GM19452 (cell line): ENCODE measurements at regions not wholly inside any gene's neighbourhood (a gene's known extent, or its start where the extent isn't known, plus 50 kb on each side); places are given as distances from the start of the nearest gene placed in this dataset.

Source experiments
- ATAC-seq: cut with Tn5 transposase; IDR thresholded peaks from one replicate; pipeline ENCODE4 v1.9.1; 2021; ENCODE audit not compliant: unreplicated experiment

DNA sequence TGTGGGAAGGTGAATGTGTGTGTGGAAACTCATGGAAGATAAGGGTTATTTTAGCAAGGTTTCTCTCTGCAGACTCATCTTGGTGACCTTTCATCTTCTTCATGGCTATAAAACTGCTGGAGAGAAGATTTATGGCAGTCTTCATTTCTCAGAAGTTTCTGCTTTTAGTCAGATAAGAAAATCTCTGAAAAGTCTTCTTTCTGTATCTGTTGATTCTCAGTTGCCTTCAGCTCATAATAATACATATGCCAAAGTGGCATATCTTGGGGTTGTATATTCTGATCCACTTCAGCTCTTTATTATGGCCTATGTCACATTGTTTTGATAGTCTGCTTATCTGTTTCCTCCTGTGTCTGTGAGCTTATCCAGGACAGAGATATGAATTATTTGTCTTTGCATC lies 143.3 kb upstream of the TMTC4 start:
- no peak for ATAC-seq

DNA sequence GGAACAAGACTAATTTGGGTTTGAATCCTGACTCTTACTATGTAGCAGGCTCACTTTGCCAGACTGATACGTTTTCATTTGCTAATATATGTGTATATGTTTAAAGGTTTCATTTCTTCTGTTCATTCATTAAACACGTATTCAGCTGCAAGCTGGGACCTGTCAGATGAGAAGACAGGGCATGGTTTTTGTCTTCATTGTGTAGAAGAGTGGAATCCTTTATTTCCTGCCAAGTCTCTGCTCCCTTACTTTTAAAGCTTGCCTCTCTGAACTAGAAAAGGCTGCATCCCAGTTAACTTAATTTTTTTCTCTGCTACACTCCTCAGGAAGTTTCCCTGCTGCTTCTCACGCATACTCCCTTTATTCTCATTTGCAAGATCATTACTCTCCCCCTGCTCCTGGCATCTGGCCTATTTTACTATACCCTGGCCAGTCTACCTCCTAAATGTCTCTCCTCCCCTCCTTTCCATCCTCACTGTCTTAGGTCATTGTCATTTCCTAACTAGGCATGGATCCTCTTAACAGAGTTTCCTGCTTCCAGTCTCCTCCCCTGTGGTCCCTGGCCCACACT lies 141.0 kb upstream of the TMTC4 start:
- no peak for ATAC-seq

DNA sequence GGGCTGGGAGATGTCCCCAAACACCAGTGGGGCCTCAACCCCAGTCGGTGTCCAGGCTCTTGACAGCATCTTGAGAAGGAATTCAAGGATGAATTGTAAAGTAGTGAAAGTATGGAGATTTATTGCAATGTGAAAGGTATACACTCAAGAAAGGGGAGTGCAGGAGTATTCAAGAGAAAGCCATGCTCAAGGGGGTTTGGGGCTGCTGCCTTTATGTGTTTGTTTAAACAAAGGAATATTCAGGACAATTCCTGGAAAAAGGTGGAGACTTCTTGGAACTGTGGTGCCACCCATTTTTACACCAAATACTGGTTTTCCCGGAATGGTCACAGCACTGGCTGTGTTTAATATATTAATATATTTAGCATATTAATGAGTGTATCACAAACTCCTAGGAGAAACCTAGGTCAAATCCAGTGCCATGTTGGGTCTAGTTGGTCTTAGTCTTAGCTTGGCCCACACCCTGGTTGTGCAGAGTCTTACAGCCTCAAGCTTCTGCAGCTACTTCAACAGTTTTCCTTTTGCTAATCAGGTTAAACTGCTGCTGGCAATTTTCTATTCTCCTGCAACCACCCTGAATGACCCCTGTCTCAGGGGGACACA lies 138.5 kb upstream of the TMTC4 start:
- ATAC-seq = no peak

DNA sequence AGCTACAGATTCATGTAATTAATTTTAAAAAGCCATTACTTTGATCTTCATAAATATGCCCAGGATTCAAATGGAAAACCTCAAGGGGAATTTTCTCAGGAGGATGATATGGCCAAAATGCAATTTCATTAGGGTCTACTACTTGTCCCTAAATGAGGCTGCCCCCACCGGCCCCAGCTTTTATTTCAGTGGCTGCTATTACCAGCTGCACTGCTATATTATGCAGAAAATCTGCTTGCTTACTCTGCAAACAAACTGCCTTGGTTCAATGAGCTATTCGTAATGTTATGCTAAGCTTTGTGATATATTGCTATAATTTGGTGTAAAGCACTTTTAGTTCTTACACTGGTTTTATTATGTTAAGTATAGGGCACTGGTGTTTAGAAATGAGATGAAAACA lies 137.3 kb upstream of the TMTC4 start:
- ATAC-seq = no peak

DNA sequence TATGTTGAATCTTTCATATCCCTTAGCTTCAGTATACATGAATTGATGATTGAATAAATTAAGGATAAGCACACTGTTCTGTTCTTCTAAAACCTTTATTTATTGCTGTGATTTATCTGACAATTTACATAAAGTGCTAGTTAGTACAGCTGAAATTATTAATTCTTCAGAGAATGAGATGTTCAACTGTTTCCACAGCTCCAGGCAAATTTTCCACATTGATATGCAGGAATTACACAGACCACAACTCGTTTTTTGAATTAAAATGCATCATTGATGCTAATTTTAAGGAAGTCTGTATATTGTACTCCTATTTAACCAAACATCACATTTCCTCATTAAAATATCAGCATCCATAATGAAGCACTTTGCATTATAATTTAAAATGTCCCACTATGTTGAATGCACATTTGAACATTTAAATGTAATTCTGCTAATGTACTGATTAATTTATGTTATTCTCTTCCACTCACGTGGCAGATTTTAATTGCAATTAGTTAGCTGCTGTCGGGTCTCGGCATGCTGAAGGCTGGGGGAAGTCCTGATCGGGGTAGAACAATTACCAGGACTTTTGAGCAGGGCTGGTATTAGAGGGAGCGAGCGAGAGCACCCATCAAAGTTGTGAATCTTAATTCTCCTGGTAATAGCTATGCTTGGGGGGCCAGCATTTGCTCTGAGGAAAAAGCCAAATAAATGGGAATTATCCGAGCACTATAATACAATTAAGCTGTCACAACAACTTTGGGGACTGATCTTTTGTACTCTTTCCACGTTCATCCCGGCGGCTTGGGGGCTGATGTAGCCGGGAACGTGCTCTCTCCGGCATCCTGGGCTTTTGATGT lies 136.7 kb upstream of the TMTC4 start:
- no peak for ATAC-seq

DNA sequence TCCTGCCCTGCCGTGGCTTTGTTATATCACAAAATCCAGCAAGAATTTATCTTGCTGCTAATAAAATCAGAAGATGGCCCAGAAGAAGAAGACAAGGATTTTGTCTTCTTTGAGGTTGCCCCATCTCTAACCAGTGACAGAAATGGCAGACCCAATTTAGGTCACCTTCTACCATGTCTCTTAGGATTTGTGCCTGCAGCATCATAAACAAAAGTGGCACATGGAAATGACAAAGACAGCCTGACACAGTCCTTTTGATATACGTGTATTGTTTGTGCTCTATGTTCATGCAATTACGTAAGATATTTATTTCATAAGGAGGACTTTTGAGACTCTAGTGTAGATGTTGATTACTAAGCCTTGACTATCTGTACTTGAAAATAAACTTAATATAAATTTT lies 135.9 kb upstream of the TMTC4 start:
- ATAC-seq = no peak

DNA sequence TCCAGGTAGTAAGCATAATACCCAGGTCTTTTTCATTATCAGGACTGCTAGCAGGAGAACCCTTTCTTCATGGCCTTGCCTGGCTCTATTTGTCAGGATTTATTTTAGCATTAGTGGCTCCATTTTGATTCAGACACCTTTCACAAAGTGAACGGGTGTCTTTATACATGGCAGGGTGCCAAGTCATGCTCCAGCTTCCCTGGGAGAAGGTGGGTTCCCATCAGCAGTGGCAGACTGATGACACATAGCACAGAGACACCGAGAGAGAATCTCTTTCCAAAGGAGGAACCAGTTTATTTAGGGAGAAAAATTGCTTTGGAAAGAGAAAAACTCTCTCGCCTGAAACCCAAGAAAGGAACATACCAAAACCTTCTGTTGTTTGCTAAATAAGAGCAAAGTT lies 135.3 kb upstream of the TMTC4 start:
- ATAC-seq = no peak

DNA sequence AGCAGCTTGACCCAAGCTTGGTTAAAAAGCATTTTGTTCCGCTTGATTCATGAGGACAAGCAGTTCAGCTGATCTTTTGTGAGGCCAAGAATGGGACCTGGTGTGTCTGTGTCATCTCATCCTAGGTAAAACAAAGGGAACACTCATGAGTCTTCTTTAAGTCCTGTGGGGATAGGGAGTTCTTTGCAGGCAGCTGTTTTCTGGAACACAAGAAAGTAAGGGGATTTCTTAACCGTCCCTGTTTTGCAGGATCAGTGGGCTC lies 134.5 kb upstream of the TMTC4 start:
- ATAC-seq = no peak

DNA sequence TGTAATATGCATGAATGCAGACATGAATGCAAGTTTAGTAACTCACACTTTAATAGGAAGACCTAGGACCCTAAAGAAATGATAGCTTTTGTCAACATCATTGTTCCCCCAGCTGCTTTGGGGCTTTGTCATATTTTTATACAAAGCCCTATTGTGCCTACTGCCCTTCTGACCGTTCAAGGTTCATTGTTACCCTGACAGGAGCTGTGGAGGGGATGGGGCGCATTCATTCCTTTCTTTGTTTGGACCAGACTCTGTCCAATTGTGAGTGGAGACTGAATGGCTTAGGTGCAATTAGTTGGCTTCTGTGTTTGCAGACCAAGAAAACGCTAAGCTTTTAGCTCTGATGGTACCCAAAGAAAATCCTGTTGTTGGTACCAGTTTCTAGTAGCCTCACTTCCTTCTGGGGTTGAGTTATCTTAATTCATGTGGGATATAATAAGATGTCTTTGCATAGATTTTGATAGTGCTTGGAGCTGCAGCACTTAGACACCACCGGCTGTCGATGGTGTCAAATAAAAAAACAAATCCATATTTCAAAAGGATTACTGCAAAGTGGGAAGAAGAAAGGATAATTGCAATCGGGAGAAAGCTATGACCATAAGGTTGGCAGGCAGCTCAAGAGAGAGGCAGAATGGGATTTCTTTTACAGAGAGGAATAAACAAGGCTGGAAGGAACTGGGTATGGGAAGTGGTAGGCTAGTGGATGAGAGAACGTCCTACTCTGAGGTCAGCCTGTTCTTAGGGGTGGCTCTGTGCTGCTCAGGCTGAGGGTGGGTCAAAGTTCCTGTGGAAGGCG lies 133.9 kb upstream of the TMTC4 start:
- ATAC-seq = no peak

DNA sequence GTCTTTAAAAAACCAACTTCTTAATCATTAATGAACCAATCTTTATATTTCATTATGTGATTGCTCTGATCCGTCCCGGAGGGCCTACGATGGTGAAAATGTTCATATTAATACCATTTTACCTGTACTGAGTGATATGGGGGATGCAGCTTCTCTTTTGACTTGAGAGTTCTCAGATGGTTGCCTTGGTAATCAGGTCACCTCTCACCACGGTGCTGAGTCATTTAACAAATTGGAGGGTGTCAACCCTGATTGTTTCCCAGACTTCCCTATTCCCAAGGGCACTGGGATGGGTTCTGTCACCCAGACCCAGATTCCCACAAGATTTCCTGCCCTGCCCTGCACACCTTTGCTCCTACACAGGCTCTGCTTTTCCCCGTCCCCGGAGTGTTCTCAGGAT lies 128.5 kb upstream of the TMTC4 start:
- ATAC-seq = no peak

DNA sequence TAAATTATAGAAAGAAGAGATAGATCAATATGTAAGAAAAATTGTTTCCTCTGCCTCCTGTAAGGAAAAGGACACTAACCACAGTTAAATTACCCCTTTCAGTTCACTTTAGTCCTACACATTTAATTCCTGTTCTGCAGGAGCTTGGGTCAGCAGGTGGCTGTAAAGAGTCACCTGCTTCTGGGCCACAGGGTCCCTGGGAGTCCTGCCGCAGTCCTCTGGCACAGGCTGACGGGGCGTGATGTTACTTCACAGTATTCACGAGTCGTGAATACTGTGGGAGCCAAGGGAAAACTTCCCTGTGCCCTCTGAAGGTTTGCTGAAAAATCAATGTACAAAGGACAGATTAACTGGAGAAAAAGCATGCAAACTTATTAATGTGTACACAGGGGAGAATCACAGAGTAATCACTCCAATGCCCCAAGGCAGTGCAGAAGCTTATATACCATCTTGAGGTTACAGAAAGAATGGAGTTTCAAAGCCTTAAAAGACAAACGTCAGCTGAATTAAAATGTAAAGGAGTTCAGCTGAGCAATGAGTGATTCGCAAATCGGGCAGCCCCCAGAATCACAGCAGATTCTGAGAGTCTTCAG lies 125.8 kb upstream of the TMTC4 start:
- no peak for ATAC-seq

DNA sequence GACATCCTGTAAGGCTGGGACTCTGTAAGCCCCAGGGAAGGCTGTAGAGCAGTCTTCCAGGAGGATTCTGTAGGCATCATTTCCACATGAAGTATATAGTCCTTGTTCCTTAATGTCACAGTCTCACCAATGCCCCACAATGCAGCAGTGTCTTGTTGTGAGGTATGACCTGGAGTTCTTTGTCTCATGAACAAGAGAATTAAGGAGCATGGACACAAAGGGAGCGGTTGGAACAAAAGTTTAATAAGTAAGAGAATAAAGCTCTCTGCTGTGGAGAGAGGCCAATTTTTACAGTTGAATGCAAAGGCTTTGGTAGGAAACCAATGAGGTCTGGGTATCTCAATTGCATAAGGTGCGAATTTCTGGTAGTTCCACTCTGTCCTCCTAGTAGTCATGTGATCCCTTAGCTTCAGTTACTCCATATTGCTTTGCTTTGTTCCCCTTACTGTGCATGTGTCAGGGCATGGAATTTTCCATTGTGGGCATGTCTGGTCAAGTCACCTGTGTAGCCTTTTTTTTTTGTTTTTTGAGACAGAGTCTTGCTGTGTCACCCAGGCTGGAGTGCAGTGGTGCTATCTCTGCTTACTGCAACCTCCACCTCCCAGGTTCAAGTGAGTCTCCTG lies 124.3 kb upstream of the TMTC4 start:
- no peak for ATAC-seq

DNA sequence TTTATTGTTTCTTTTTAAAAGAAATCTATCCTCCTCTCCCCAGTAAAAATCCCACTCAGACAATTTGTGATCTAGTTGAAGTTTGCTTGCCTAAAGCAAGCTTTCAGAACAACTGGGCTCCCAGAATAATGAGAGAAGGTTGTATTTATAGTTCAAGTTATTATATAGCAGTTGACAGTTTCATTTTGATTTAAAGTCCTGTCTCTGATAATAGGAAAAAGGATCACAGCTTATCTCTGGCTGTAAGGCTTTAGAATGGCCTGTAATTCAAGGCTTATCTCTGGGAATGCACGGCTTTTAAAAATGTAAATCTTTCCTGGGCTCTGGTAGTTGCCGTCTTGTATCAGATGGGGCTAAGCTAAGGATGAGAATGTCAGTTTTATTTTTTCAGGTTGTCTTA lies 123.3 kb upstream of the TMTC4 start:
- ATAC-seq = no peak

DNA sequence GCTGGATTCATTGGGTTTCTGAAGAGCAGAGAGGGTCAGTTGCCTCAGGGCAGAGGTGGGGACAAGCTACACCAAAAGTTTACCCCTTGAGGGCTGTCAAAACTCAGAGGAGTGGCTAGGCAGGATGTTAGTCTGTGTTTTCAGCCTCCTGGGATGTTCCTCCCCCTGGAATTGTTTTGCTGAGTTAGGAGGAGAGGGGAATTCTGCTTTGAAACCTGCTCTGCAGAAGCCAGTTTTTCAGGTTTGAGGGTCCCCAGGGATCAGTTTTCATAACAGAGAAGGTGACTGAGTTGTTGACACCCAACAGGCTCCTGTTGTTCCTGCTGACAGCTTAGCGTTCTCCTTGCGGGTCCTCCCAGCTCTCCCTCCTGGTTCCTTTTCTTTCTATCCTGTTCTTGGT lies 121.9 kb upstream of the TMTC4 start:
- no peak for ATAC-seq

DNA sequence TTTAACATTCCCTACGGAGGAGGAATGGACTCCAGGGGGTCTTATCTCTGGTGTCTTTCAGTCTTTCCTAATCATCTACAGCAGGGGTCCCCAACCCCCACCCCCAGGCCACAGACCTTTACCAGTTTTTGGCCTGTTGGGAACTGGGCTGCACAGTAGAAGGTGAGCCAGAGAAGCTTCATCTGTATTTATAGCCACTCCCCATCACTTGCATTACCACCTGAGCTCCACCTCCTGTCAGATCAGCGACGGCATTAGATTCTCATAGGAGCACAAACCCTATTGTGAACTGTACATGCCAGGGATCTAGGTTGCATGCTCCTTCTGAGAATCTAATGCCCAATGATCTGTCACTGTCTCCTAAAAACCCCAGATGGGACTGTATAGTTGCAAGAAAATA lies 120.0 kb upstream of the TMTC4 start:
- ATAC-seq = no peak

DNA sequence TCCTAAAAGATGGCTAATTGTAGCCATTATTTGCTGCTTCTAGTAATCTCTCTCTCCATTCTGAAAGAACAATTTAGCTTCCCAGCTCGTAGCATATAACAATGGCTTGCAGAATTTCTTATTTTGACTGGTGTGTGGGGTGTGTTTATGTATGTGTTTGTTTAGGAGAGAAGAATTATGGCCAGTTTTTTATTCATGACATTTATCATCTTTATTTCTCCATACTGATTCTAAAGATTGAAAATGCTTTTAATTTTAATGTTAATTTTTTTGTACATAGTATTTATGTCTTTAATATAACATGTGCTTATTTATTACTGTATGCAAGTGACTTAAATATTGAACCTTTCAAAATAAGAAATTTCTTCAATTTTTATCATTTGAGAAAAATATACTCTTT lies 115.8 kb upstream of the TMTC4 start:
- no peak for ATAC-seq

DNA sequence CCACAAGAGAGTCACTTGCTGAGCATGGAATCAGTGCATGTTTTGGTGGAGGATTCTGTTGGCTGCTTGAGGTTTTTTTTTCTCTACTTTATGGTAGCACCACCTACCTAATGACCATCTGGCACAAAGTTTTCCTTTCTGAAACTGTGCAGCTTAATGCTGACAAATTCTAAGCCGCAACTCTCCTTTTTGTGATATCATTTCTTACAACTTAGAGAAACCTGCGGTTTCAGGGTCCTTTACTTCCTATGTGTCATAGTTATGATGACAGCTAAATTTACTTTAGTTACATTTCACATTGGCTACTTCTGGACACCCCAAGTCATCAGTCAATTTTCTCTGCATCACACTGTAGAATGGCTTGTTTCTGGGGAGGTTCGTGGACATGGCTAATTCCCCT lies 115.4 kb upstream of the TMTC4 start:
- peak; percentile 97 for ATAC-seq

DNA sequence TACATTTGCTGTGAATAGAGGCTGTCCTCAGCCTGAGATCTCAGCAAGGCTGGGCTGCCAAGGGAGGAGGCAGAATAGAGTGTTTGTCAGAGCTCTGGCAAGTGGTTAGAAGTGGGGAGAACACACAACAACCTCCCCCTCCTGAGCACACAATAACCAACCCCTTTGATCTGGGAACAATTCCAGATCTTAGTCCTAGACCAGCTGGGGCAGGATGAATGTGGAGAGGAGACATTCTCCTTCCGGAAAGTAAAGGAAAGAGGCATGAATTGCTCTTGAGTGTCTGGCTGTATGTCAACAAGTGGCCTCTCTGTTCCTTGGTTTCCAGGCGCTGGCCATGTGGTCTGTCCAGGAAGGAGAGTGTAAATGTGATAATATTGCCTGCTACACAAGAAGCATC lies 114.9 kb upstream of the TMTC4 start:
- ATAC-seq = peak; percentile 22

DNA sequence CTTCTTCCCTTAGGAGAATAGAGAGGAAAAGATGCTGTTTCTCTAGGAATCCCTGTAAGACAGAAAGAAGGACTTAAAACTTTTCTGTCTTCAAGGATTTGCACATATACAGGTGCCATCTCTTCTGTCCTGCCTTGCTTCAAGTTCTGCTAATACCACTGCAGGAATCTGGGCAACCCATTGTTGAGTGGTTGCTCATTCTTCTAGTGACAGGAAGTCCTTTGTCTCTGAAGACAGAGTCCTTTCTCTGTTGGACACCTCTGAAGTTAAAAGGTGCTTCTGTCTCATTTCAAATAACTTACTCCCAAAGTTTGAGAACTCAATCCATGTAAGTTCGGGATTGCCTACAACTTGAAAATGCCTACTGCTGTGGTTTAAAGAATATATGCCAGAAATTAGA lies 114.4 kb upstream of the TMTC4 start:
- no peak for ATAC-seq

DNA sequence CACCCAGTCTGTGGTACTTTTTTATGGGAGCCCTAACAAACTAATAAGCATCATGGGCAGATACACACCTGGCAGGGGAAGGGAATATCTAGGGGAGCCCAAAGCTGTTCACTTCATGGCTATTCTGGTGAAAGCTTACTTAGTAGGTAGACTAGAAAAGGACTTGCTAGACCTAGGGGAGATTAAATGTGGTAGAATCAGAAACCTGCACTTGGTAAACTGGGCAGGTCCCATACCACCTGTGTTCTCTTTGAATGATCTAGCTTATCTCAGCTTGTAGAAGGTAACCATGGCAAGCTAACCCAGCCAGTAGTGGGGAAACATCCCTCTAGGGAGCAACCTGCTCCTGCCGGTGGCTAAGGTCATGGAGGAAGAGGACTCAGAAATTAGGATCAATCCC lies 113.9 kb upstream of the TMTC4 start:
- ATAC-seq = no peak

DNA sequence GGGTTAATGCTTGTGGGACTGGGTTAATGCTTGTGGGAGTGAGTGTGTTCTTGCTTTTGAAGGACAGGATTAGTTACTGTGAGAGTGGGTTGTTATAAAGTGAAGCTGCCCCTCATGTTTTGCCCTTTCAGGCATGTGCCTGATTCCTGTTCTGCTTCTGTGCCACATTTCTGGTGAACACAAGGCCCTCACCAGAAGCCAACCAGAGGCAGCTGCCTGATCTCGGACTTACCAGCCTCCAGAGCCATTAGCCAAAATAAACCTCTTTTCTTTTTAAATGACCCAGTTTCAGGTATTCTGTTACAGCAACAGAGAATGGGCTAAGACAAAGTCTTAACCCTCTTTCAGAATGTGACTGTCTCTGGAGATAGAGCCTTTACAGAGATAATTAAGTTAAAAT lies 113.3 kb upstream of the TMTC4 start:
- no peak for ATAC-seq
